GM18499 (cell line): ENCODE measurements at regions not wholly inside any gene's neighbourhood (a gene's known extent, or its start where the extent isn't known, plus 50 kb on each side); places are given as distances from the start of the nearest gene placed in this dataset.

Experiments
- ATAC-seq: cut with Tn5 transposase; IDR thresholded peaks from one replicate; pipeline ENCODE4 v1.9.1; 2021; ENCODE audit warnings: moderate number of reproducible peaks; ENCODE audit not compliant: insufficient read depth, unreplicated experiment

GRCh38 chr10:7507887-7508726 is 97.3 kb upstream of the SFMBT2 start:
- ATAC-seq, result no peak

DNA sequence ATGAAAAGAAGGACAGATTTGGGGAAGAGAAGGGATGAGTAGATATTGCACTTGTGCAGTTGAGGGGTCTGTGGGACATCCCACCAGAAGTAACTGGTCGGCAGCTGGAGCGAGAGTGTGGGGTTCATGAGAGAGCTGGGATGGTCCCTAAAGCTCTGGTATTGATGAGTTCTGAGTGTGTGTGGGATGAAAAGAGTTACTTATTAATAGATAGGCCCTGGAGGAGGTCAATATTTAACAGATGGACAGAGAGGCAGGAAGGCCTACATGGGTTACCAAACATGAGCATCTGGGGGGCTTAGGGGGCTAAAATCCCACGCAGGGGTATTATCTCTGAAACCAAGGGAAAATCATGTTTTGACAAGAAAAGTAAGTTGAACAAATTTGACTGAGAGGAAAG is 95.7 kb upstream of the SFMBT2 start:
- no peak for ATAC-seq

GRCh38 chr10:7505196-7505595 is 94.4 kb upstream of the SFMBT2 start:
- no peak for ATAC-seq

DNA sequence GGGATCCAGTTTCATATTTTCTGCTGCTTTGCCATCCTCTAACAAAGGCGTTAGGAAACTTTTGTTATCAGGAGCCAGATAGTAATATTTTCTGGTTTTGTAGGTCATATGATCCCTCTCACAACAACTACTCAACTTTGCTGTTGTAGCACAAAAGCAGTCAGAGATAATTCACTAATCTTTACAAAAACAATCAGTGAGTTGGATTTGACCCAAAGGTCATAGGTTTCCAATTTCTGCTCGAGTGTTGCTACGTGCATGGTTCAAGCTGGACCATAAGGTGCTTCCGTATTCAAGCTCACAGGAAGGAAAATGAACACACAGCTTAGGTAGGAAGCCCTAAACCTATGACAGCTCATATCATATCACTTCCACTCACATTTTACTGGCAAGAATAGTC is 92.4 kb upstream of the SFMBT2 start:
- ATAC-seq, result no peak

- ATAC-seq, result no peak
These were observed 90.3 kb upstream of the SFMBT2 start for GRCh38 chr10:7501157-7501556.

- ATAC-seq, result no peak
These were observed 87.3 kb upstream of the SFMBT2 start for GRCh38 chr10:7498111-7498510.

DNA sequence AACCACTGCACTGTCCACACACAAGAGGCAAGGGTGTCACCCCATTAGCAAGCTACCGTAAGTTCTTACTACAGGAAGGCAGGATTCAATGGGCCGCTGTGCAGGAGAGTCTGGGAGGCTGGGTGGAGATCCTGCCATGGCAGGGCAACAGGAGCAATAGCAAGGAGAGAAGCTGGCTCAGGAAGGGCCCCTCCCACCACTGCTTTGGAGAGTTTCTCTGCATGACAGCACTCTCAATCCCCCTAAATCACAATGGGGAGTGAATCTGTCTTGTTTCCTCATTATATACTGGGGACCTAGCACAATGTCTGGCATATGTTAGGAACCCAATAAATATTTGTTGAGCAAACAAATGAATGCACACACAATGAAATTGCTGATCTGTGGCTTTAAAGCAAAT is 83.2 kb upstream of the SFMBT2 start:
- ATAC-seq, result no peak

- ATAC-seq, result no peak
These were observed 81.8 kb upstream of the SFMBT2 start for GRCh38 chr10:7492660-7493046.

DNA sequence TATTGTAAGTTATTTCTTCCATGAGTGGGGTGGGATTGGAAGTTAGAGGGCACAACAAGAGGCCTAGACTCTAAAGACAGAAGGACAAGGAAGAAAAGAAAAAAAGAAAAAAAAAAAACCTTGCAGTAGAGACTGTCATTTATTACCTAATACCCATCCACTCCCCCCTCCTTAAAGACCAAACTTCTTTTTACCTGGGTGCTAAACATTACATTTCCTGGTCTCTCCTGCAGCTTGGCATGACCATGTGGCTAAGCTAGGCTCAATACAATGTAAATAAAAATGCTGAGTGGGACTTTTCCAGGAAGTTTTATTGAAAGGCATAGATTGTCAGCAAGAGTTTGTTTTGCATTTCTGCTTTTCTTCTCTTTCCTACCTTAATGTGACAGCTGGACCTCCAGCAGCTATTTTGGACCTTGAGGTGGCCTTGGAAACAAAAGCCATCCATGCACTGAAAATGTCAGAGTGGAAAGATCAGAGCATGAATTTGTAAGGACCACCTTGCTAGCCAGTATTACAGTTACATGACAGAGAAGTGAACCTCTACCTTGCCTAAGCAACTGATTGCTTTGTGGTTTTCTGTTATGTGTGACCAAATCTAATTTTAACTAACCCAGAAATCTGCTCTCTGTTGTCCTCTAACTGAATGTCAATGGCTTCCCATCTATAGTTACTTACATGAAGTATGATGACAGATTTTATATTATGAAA is 81.3 kb upstream of the SFMBT2 start:
- ATAC-seq, result peak; percentile 82

DNA sequence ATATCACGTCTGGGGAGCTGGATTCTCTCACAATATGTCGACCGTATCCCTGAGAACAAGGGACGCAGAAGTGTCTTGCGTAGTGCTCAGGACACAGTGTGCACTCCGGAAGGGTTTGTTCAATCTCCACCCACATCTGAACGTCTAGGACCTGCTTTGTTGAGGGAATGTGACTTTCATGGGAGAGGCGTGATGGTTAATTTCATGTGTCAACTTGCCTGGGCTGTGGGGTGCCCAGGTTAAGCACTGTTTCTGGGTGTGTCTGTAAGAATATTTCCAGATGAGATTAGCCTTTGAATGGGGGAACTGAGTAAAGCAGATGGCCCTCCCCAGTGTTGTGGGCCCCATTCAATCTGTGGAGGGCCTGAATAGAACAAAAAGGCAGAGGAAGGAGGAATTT is 80.4 kb upstream of the SFMBT2 start:
- no peak for ATAC-seq

GRCh38 chr10:7488418-7488829 is 77.6 kb upstream of the SFMBT2 start:
- no peak for ATAC-seq

GRCh38 chr10:7487528-7487927 is 76.7 kb upstream of the SFMBT2 start:
- no peak for ATAC-seq

- no peak for ATAC-seq
These were observed 75.7 kb upstream of the SFMBT2 start for GRCh38 chr10:7486528-7486927.

- ATAC-seq, result no peak
These were observed 75.0 kb upstream of the SFMBT2 start for GRCh38 chr10:7485799-7486198.

DNA sequence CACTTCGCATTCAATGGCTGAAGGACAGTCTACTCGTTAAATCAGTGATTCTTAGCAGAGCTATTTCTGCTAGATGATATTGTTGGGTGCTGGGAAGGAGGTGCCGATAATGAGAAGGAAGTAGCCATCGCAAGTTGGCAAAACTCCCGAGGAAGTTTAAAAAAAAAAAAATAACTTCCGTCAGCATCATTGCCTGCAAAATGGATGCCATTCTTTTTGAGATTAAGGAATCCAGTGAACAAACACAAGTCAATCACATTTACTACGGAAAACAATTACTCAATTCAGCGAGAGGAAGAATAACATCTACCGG is 74.4 kb upstream of the SFMBT2 start:
- ATAC-seq, result no peak

DNA sequence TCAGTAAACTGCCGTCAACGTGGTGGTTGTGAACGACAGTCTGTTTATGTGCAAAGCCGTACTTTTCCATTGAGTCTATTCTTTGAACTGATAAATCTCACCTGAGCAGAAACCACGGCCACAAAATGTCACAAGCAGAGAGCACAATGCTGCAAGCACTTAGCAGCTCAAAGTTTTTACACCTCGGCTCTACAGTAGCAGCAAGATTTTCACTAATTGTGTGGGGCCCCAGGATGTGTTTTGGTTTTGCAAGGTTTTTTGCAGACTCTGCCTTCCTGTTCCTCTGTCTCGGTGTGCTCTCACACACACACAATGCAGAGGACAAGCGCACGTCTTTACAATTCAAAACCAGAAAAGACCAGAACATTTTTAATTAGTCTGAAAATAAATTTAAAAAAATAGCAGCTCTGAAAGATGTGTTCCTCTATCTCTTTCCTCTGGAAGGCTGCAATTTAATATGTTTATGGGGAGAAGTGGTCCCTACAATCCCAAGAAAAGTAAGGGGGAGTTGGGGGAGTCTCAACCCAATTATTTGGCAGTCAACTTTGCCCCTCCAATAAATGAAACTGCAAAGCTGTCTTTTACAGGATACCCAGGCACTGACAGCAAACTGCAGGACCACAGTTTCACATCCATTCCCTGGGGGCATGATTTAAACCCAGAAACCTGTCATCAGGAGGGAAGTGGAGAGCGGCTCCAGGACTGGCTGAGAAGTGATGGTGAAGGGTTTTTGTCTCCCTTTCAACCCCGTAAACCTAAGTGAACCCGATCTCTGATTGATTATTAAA is 73.8 kb upstream of the SFMBT2 start:
- peak; percentile 76 for ATAC-seq

GRCh38 chr10:7483848-7484247 is 73.0 kb upstream of the SFMBT2 start:
- ATAC-seq, result no peak

GRCh38 chr10:7482992-7483391 is 72.2 kb upstream of the SFMBT2 start:
- no peak for ATAC-seq

DNA sequence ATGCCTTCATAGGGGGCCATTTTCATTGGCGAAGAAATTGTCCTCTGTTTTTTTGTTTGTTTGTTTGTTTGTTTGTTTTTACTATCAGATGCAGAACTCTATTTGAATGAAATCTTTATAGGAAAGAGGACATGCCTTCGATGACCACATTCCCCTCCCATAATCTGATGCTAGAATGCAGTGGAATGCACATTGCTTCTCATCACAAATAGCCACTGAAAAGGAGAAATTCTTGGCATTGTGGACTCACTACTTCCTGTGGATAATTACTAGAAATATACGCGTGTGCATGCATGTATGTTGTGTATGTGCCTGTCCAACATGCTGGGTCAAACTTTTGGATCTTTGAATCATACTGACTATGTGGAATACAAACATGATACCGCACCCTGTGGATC is 70.5 kb upstream of the SFMBT2 start:
- no peak for ATAC-seq

GRCh38 chr10:7480742-7481367 is 70.0 kb upstream of the SFMBT2 start:
- ATAC-seq, result no peak
